ENCODE measurements at regions not wholly inside any gene's neighbourhood (a gene's known extent, or its start where the extent isn't known, plus 50 kb on each side); places are given as distances from the start of the nearest gene placed in this dataset.

- POLR2A ChIA-PET, result no interaction called here
- CTCF ChIA-PET, result no interaction called here
Observed at GRCh38 chr14:44053422-44053821, 453.7 kb downstream of the FSCB start.

DNA sequence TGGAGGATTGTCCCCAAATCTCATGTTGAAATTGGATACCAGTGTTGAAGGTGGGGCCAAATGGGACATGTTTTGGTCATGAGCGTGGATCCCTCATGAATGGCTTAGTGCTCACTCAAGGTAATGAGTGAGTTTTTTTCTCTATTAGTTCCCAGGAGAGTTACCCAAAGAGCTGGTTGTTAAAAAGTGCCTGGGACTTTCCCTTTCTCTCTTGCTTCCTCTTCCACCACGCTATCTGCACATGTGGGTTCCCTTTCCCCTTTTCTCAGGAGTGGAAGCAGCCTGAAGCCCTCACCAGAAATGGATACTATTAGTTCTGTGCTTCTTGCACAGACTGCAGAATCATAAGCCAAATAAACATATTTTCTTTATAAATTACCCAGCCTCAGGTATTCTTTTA is 465.4 kb downstream of the FSCB start:
- POLR2A ChIA-PET, result no interaction called here
- no peak for TF ChIP-seq CTCF (IDR thresholded peaks at IDR 0.05; ENCODE audit: low read depth, low read length)
- CTCF ChIA-PET, result no interaction called here

More at GRCh38 chr14:44053422-44053821, 453.7 kb downstream of the FSCB start:
- Histone ChIP-seq H3K4me3 (ENCODE audit: low read depth, low read length) (no peak overlapping the region), H3K9me3 (ENCODE audit: control insufficient read depth, insufficient read depth, low read length) (no peaks in the 10 kb centered on the region; the same call in 1 of the 2 replicates), H3K27ac (ENCODE audit: low read depth, low read length) (no peak overlapping the region), H3K27me3 (ENCODE audit: control insufficient read depth, insufficient read depth, low read length) (no peaks in the 10 kb centered on the region)
- TF ChIP-seq CTCF (IDR thresholded peaks at IDR 0.05; ENCODE audit: low read depth, low read length), result no peak
- DNase-seq (ENCODE audit: low read depth, low spot score), result no peak

GRCh38 chr14:44040561-44040960 is 466.5 kb downstream of the FSCB start:
- no peak for TF ChIP-seq CTCF (IDR thresholded peaks at IDR 0.05; ENCODE audit: low read depth, low read length)
- ChIA-PET POLR2A (no interaction called here), CTCF (no interaction called here)
- no peak for DNase-seq (ENCODE audit: low read depth, low spot score)
- H3K27me3 ChIP-seq (ENCODE audit: control insufficient read depth, insufficient read depth, low read length), result no peaks in the 10 kb centered on the region
- peaks cover 12% of the 10 kb centered on the region; the same call in 1 of the 2 replicates for H3K9me3 ChIP-seq (ENCODE audit: control insufficient read depth, insufficient read depth, low read length)
- H3K4me3 ChIP-seq (ENCODE audit: low read depth, low read length), result no peak overlapping the region
- no peak overlapping the region for H3K27ac ChIP-seq (ENCODE audit: low read depth, low read length)

More for the DNA sequence above, 465.4 kb downstream of the FSCB start:
- Histone ChIP-seq H3K4me3 (ENCODE audit: low read depth, low read length) (no peak overlapping the region), H3K27ac (ENCODE audit: low read depth, low read length) (no peak overlapping the region), H3K27me3 (ENCODE audit: control insufficient read depth, insufficient read depth, low read length) (no peaks in the 10 kb centered on the region), H3K9me3 (ENCODE audit: control insufficient read depth, insufficient read depth, low read length) (peaks cover 12% of the 10 kb centered on the region; the same call in 1 of the 2 replicates)
- no peak for DNase-seq (ENCODE audit: low read depth, low spot score)

- Histone ChIP-seq H3K27ac (ENCODE audit: low read depth, low read length) (no peak overlapping the region), H3K27me3 (ENCODE audit: control insufficient read depth, insufficient read depth, low read length) (no peaks in the 10 kb centered on the region), H3K4me3 (ENCODE audit: low read depth, low read length) (no peak overlapping the region), H3K9me3 (ENCODE audit: control insufficient read depth, insufficient read depth, low read length) (peaks cover 12% of the 10 kb centered on the region; the same call in 1 of the 2 replicates)
- ChIA-PET CTCF (no interaction called here), POLR2A (no interaction called here)
- no peak for TF ChIP-seq CTCF (IDR thresholded peaks at IDR 0.05; ENCODE audit: low read depth, low read length)
- DNase-seq (ENCODE audit: low read depth, low spot score), result no peak
Observed at GRCh38 chr14:44036248-44036647, 470.8 kb downstream of the FSCB start.

DNA sequence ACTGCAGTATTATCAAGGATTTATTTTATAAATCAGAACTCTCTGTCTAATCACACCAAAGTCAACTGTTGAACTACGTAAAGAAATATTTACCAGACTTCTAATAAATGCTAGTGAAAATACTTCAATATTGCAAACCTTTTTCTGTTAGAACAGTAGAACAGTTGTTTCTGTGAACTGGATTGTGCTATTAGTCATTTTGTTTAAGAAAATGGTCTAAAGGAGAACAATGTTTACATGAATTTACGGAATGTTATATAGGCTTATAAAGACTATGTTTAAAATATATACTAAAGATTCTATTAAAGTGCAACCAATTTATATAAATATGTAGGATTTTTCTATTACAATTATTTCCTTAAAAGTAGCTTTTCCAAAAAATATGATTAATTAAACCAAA is 471.4 kb downstream of the FSCB start:
- no peak for TF ChIP-seq CTCF (IDR thresholded peaks at IDR 0.05; ENCODE audit: low read depth, low read length)
- DNase-seq (ENCODE audit: low read depth, low spot score), result no peak
- CTCF ChIA-PET, result no interaction called here
- Histone ChIP-seq H3K9me3 (ENCODE audit: control insufficient read depth, insufficient read depth, low read length) (peaks cover 8% of the 10 kb centered on the region; the same call in 1 of the 2 replicates), H3K27ac (ENCODE audit: low read depth, low read length) (no peak overlapping the region), H3K27me3 (ENCODE audit: control insufficient read depth, insufficient read depth, low read length) (no peaks in the 10 kb centered on the region), H3K4me3 (ENCODE audit: low read depth, low read length) (no peak overlapping the region)
- POLR2A ChIA-PET, result no interaction called here

All from AG04450 (cell line).